ENCODE measurements at regions not wholly inside any gene's neighbourhood (a gene's known extent, or its start where the extent isn't known, plus 50 kb on each side); places are given as distances from the start of the nearest gene placed in this dataset.

DNA sequence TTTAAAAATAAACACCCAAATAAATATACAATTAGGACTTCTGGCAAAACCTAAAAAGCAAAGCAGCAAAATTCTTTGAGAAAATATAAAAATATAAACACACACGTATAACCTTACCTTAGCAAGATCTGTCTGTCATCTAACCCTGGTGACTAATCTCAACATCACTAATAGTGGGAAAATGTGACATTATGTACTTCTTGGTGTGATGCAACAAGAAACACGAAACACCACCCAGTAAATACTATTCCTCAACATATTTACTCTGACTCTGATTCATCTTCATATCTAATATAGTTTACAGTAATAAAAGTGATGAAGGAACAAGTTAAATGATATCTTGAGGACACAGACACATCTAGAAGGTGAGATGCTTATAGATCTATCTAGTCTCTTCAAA, 332.6 kb upstream of the MANEA start:
- DNase-seq, result no peak

- DNase-seq, result no peak
Measured at GRCh38 chr6:95248499-95248898, 328.8 kb upstream of the MANEA start.

- DNase-seq, result no peak
Measured at GRCh38 chr6:95249175-95249574, 328.2 kb upstream of the MANEA start.

DNA sequence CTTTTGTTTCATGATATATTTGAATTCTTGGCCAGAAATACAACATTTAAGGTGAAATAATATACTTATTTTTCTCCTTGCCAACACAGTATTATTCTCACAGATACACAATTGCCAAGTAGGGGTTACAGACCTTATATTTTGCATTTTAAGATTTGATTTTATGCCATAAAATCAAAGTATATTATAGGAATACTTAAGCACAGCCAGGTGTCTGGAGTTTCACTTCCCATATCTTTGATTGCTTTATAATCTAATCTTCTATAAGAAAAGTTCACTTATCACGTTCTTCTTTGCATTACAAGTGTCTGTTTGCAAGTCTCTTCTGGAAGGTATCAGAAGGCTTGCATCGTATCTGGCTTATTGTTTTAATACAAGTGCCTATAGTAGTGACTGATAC, 327.7 kb upstream of the MANEA start:
- no peak for DNase-seq

- DNase-seq, result no peak
Measured at GRCh38 chr6:95263840-95264239, 313.5 kb upstream of the MANEA start.

- DNase-seq, result no peak
Measured at GRCh38 chr6:95266537-95267258, 310.6 kb upstream of the MANEA start.

- DNase-seq, result no peak
Measured at GRCh38 chr6:95274686-95275235, 302.6 kb upstream of the MANEA start.

DNA sequence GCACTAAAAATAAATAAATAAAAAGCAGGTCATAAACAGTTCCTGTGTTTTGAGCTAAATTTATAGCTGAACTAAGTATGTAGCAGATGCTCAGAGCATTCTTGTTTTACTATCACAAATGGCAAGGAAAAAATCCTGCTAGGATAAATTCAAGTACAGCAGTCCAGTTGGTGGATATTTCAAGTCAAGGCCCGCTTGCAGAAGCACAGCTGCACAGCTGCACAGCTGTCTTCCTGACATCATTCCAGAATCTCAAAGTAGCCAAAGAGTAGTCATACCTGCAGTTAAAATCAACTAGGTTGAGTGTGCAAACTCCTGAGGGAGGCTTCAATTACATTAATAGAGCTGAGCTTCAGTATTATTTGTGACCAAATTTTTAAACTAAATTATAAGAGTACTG, 297.7 kb upstream of the MANEA start:
- no peak for DNase-seq

- no peak for DNase-seq
Measured at GRCh38 chr6:95280686-95281273, 296.6 kb upstream of the MANEA start.

DNA sequence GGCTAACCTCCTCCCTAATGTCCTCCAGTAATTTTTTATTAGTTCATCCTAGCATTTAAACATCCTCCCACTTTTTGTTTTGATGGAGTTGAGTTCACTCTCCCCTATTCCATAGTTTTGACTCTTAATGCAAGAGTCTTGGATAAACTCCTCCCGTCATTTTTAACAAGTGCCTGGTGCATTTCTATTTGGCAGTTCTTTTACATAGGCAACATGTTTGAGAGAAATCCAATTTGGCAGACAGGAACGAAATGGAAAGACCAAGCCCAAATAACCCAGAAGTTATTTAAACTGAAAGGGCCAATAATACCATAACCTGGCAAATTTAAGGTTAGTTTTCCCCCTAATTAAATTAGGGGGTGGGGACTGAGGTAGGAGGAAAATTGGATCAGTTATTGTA, 291.5 kb upstream of the MANEA start:
- no peak for DNase-seq

- DNase-seq, result no peak
Measured at GRCh38 chr6:95286874-95287273, 290.5 kb upstream of the MANEA start.

DNA sequence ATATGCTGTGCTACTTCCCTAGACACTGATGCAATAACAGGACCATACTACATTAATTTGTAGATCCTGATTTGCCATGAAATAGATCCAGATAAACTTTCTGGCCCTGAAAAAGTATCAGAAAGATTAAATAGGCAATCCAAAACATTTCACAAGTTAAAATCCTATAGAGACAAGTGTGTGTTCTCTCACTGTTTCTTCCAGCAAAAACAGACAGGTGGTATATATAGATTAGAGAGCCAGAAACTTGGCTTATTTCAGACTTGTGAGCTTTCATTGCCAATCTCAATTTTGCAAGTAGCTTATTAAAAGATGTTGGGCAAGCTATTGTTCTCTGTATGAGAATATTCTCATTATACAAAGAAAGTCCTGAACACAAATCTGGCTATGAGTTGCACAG, 289.1 kb upstream of the MANEA start:
- DNase-seq, result no peak

GRCh38 chr6:95292011-95292410, 285.3 kb upstream of the MANEA start:
- DNase-seq, result no peak

DNA sequence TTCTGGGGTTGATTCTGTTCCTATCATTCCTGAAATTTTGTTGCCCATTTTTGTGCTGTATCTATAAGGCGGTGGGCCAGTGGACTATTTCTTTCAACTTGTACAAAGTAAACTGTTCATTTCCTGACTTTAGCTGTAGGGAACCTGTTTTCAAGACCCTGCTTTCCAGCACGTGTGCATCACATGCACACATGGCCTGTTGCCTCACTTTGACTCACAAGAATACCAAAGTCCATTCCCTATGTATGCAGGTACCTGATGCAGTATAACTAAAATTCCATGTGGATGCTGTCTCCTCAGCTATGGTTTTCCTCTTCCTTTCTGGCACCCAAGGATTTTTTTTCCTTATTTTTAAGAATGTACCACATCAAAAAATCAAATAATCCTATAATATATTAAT, 284.1 kb upstream of the MANEA start:
- DNase-seq, result no peak

- DNase-seq, result no peak
Measured at GRCh38 chr6:95294043-95294442, 283.3 kb upstream of the MANEA start.

DNA sequence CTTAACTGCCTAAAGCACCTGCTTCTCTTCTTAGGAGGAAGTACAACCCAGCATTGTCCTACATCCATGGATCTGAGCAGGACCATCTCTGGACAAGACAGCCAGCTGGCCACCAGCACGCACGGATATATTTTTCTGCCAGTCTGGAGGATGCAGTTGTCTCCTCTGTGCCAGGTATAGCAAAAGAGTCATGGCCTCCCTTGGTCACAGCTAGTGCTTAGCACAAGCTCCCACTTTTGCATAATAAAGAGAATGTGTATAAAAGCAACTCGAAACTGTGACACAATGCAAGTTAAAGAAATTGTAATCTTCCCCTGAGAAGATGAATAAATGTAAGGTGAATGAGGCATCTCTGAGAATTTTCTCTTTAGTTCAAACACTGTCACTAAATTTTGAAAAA, 267.8 kb upstream of the MANEA start:
- no peak for DNase-seq

DNA sequence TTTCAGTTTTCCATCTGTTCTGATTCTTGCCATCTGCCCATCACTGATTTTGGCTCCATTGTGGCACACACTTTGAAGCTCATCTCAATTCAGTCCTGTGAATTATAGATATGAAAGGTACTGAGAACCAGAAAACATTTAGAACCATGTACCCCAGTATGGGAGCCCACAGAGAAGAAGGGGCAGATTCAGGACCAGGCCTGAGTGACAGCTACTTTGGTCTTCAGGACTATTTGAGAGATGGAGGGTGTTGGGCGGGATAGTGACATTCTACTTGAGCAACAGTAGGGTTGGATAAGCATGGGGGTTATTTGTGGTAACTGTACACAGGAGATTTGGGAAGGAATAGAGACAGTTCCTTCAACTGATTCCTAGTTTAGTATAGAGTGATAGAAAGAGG, 259.2 kb upstream of the MANEA start:
- no peak for DNase-seq

DNA sequence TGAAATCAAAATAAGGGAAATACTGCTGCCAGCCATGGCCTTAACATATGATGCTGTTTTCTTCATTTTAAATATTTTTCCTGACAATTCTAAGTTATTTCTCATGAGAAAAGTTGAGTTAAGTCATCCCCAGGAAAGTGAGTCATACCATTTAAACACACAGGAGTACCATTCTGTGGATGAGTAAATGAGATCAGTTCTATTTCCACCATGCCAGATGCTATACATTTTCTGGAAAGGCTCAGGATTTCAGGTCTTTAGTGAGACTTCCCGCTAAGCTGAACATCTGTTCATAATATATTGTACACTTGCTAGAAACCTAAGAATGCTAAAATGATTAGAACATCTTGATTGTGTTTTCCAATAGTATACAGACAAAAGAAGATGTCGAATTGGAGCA, 256.2 kb upstream of the MANEA start:
- DNase-seq, result no peak

- DNase-seq, result no peak
Measured at GRCh38 chr6:95325916-95326315, 251.4 kb upstream of the MANEA start.

DNA sequence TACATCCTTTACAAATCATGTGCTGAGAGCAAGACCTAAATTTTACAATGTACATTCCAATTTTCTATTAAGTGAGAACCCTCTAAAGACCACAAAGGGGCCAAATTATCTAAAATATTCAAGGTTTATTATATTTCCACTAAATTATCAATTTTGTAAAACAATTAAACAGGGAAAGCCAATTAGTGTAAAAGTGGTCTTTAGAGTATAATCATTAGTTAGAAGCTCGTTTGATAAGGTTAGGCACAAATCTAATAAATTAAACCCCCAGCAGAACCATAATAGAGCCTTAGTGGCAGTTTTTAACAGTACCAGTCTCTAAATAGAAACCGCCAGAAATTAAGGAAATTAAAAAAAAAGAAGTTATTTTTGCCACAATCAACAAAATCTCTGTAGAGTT, 249.1 kb upstream of the MANEA start:
- no peak for DNase-seq

GRCh38 chr6:95352064-95352795, 225.1 kb upstream of the MANEA start:
- no peak for DNase-seq

DNA sequence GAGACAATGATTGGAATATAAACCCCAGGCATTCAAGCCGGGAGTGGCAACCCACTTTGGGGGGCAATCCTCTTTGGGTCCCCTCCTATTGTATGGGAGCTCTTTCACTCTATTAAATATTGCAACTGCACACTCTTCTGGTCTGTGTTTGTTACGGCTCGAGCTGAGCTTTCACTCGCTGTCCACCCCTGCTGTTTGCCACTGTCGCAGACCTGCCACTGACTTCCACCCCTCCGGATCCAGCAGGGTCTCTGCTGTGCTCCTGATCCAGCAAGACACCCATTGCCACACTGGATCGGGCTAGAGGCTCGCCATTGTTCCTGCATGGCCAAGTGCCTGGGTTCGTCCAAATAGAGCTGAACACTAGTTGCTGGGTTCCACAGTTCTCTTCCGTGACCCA, 222.8 kb upstream of the MANEA start:
- DNase-seq, result no peak

DNA sequence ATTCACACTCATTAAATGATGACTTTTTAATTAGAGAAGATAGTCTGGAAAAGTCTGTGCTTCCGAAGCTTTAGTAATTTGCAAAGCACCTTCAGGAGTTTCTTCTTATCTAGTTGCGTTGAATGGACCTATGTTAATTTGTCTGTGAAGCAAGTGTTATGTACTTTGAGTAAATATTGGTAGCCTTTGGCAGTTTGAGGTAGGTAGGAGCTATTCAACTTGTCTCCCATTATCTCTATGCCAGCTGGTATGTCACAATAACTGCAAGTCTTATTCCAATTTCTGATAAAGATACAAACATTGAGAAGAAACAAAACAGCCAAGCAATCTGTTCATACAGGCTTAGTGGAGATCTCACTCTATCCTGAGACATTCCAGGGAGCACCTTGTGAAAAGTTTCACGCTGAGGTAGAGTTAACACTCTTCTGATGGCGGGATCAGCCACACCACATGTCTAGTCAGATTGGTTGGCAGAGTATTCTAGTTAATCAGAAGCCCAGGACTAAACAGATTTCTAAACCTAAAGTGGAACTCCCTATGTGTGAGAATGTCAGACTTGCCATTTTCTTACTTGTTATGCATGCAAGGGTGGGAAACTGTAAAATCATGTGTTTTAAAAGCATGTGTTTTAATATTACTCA, 219.8 kb upstream of the MANEA start:
- no peak for DNase-seq

Measured in activated gamma-delta T cell treated with Interleukin-2 at 50 U/mL for 16 hours (primary cell).